ENCODE measurements at regions not wholly inside any gene's neighbourhood (a gene's known extent, or its start where the extent isn't known, plus 50 kb on each side); places are given as distances from the start of the nearest gene placed in this dataset.

DNA sequence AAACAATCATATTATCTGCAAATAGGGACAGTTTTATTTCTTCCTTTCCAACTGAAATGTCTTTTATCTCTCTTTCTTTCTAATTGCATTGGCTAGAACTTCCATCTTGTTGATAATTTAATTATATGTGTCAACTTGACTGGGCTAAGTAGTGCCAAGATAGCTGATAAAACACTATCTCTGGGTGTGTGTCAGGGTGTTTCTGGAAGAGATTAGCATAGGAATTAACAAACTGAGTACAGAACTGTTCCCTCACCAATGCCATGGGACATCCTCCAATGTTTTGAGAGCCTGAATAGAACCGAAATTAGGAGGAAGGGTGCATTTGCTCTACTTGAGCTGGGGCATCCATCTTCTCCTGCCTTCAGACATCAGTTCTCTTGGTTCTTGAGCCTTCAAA is 1027.2 kb downstream of the FAT4 start:
- TF ChIP-seq MYBL2 (CRISPR knock-in tag; IDR thresholded peaks at IDR 0.05) (no peak), NFYB (CRISPR knock-in tag; conservative IDR thresholded peaks at IDR 0.05; ENCODE audit: low read depth) (no peak), SMAD4 (CRISPR knock-in tag; IDR thresholded peaks at IDR 0.05) (no peak)
- TF ChIP-seq, protein P1, sequence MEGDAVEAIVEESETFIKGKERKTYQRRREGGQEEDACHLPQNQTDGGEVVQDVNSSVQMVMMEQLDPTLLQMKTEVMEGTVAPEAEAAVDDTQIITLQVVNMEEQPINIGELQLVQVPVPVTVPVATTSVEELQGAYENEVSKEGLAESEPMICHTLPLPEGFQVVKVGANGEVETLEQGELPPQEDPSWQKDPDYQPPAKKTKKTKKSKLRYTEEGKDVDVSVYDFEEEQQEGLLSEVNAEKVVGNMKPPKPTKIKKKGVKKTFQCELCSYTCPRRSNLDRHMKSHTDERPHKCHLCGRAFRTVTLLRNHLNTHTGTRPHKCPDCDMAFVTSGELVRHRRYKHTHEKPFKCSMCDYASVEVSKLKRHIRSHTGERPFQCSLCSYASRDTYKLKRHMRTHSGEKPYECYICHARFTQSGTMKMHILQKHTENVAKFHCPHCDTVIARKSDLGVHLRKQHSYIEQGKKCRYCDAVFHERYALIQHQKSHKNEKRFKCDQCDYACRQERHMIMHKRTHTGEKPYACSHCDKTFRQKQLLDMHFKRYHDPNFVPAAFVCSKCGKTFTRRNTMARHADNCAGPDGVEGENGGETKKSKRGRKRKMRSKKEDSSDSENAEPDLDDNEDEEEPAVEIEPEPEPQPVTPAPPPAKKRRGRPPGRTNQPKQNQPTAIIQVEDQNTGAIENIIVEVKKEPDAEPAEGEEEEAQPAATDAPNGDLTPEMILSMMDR (IDR thresholded peaks at IDR 0.05) = no peak
- TF ChIP-seq, protein P2, sequence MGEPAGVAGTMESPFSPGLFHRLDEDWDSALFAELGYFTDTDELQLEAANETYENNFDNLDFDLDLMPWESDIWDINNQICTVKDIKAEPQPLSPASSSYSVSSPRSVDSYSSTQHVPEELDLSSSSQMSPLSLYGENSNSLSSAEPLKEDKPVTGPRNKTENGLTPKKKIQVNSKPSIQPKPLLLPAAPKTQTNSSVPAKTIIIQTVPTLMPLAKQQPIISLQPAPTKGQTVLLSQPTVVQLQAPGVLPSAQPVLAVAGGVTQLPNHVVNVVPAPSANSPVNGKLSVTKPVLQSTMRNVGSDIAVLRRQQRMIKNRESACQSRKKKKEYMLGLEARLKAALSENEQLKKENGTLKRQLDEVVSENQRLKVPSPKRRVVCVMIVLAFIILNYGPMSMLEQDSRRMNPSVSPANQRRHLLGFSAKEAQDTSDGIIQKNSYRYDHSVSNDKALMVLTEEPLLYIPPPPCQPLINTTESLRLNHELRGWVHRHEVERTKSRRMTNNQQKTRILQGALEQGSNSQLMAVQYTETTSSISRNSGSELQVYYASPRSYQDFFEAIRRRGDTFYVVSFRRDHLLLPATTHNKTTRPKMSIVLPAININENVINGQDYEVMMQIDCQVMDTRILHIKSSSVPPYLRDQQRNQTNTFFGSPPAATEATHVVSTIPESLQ (CRISPR knock-in tag; IDR thresholded peaks at IDR 0.05) = no peak
- TF ChIP-seq, protein P3, sequence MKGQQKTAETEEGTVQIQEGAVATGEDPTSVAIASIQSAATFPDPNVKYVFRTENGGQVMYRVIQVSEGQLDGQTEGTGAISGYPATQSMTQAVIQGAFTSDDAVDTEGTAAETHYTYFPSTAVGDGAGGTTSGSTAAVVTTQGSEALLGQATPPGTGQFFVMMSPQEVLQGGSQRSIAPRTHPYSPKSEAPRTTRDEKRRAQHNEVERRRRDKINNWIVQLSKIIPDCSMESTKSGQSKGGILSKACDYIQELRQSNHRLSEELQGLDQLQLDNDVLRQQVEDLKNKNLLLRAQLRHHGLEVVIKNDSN (CRISPR knock-in tag; IDR thresholded peaks at IDR 0.05) = no peak
- TF ChIP-seq, protein P4, sequence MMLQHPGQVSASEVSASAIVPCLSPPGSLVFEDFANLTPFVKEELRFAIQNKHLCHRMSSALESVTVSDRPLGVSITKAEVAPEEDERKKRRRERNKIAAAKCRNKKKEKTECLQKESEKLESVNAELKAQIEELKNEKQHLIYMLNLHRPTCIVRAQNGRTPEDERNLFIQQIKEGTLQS (CRISPR knock-in tag; conservative IDR thresholded peaks at IDR 0.05) = no peak
